ENCODE measurements at regions not wholly inside any gene's neighbourhood (a gene's known extent, or its start where the extent isn't known, plus 50 kb on each side); places are given as distances from the start of the nearest gene placed in this dataset.

DNA sequence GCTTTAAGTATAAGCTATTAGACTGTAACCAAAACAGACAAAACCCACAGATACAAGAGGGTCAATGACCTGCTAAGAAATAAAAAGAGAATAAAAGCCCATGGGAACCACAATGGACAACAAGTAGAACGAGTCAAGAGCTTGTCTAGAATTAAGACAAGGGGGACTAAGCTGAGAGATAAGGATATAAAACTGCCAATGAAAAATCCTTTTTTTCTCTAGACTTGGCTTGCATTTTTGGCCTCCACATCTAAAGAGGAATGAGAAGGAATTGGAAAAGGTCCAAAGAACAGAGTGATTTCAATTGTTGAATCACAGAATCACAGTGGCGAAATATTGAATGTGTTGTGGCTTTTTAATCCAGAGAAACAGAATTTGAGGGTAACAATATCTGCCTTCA is 135.7 kb downstream of the QDPR start:
- CTCF ChIA-PET: interaction anchor here (1.1 kb wide), 1 partner anchor 19 kb away, joined by 3 read pairs; no protein-coding TSS in a partner anchor
- H2AFZ ChIP-seq (ENCODE audit: low read depth, low read length): no peak overlapping the region
- no peaks in the 10 kb centered on the region for H3K9me1 ChIP-seq (replicated peaks; ENCODE audit: control insufficient read depth, extremely low read depth, insufficient read depth, low read length)
- no peaks in the 10 kb centered on the region for H3K9me3 ChIP-seq (replicated peaks; ENCODE audit: control insufficient read depth, insufficient read depth, low read length)
- intact Hi-C loops (cut with micrococcal nuclease): no loop called here
- dilution Hi-C loops (cut with MboI; ENCODE audit: extremely low pct_ligation_motif_present, low sequenced_read_pairs): no loop called here
- FAIRE-seq: no peak
- no peaks in the 10 kb centered on the region for H3K4me1 ChIP-seq (ENCODE audit: control insufficient read depth, extremely low read depth, insufficient read depth, low read length)
- H3K9ac ChIP-seq (replicated peaks; ENCODE audit: extremely low read depth, insufficient read depth, low read length): no peak overlapping the region
- no peaks in the 10 kb centered on the region for H4K20me1 ChIP-seq (replicated peaks; ENCODE audit: control insufficient read depth, extremely low read depth, insufficient read depth, low read length)
- no peak overlapping the region for H3K27ac ChIP-seq (ENCODE audit: insufficient read depth, low read depth, low read length)
- BruUV-seq (replicated peaks): no TSS peak
- POLR2A ChIA-PET: no interaction called here
- TF ChIP-seq EZH2 (IDR thresholded peaks at IDR 0.05; ENCODE audit: borderline replicate concordance, low read depth, low read length, severe bottlenecking) (no peak), POLR2AphosphoS5 (IDR thresholded peaks at IDR 0.05; ENCODE audit: insufficient read depth, low read depth, low read length) (no peak), MYC (IDR thresholded peaks at IDR 0.05; ENCODE audit: low read depth, low read length) (no peak), POLR2A (IDR thresholded peaks at IDR 0.05; ENCODE audit: low read depth, low read length) (no peak)
- TF ChIP-seq, protein P1, sequence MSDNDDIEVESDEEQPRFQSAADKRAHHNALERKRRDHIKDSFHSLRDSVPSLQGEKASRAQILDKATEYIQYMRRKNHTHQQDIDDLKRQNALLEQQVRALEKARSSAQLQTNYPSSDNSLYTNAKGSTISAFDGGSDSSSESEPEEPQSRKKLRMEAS (IDR thresholded peaks at IDR 0.05; ENCODE audit: insufficient read depth, insufficient read length): no peak
- no peaks in the 10 kb centered on the region for H3K79me2 ChIP-seq (ENCODE audit: control insufficient read depth, insufficient read depth, low read length)
- peaks cover 0 to 5% of the 10 kb centered on the region in 2 experiments for H3K27me3 ChIP-seq (ENCODE audit: control insufficient read depth in 2 of 2, insufficient read depth in 2 of 2, low read length in 2 of 2)
- no peak overlapping the region for H3K4me2 ChIP-seq (ENCODE audit: insufficient read depth, low read length)
- no peak for DNase-seq (ENCODE audit: low read depth, low spot score)
- H3K4me3 ChIP-seq (replicated peaks in 1 of 3; ENCODE audit: insufficient read depth in 1 of 3, low read depth in 1 of 3, low read length in 3 of 3): no peak overlapping the region
- H3K36me3 ChIP-seq (ENCODE audit: control insufficient read depth in 2 of 2, extremely low read depth in 1 of 2, insufficient read depth in 2 of 2, low read length in 2 of 2): no peaks in the 10 kb centered on the region

DNA sequence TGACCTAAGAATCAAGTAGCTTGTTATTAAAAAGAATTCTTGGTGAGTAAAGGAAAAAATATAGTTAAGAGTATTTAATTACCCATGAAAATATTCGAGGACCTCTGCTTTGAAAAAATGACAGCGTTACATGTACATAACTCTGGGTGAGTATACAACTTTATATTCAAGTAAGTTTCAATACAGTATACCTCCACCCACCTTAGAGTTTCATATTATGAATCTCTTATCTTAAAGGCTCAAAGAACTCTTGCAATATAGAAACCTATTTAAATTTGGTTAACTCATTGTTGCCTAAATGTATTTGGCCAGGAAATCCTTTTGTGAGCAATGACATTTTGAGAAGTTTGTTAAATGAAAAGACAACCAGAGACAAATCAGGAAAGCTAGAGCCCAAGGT is 138.2 kb downstream of the QDPR start:
- ChIA-PET POLR2A (no interaction called here), CTCF (no interaction called here)
- no peak overlapping the region for H3K27ac ChIP-seq (ENCODE audit: insufficient read depth, low read depth, low read length)
- H2AFZ ChIP-seq (ENCODE audit: low read depth, low read length): no peak overlapping the region
- H3K9ac ChIP-seq (replicated peaks; ENCODE audit: extremely low read depth, insufficient read depth, low read length): no peak overlapping the region
- TF ChIP-seq JUN (IDR thresholded peaks at IDR 0.05; ENCODE audit: borderline replicate concordance, insufficient read depth, insufficient read length, low read depth) (no peak), MYC (IDR thresholded peaks at IDR 0.05; ENCODE audit: low read depth, low read length) (no peak), POLR2AphosphoS5 (IDR thresholded peaks at IDR 0.05; ENCODE audit: insufficient read depth, low read depth, low read length) (no peak), POLR2A (IDR thresholded peaks at IDR 0.05; ENCODE audit: low read depth, low read length) (no peak), EZH2 (IDR thresholded peaks at IDR 0.05; ENCODE audit: borderline replicate concordance, low read depth, low read length, severe bottlenecking) (no peak), GATA2 (IDR thresholded peaks at IDR 0.05; ENCODE audit: insufficient read depth, insufficient read length, low read depth, low read length) (no peak), FOS (IDR thresholded peaks at IDR 0.05; ENCODE audit: borderline replicate concordance, insufficient read depth, low read length) (no peak)
- TF ChIP-seq, protein P1 (IDR thresholded peaks at IDR 0.05; ENCODE audit: insufficient read depth, insufficient read length): no peak
- TF ChIP-seq, protein P2, sequence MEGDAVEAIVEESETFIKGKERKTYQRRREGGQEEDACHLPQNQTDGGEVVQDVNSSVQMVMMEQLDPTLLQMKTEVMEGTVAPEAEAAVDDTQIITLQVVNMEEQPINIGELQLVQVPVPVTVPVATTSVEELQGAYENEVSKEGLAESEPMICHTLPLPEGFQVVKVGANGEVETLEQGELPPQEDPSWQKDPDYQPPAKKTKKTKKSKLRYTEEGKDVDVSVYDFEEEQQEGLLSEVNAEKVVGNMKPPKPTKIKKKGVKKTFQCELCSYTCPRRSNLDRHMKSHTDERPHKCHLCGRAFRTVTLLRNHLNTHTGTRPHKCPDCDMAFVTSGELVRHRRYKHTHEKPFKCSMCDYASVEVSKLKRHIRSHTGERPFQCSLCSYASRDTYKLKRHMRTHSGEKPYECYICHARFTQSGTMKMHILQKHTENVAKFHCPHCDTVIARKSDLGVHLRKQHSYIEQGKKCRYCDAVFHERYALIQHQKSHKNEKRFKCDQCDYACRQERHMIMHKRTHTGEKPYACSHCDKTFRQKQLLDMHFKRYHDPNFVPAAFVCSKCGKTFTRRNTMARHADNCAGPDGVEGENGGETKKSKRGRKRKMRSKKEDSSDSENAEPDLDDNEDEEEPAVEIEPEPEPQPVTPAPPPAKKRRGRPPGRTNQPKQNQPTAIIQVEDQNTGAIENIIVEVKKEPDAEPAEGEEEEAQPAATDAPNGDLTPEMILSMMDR (IDR thresholded peaks at IDR 0.05; ENCODE audit: extremely low read depth in 1 of 2, insufficient read depth in 1 of 2, low read depth in 1 of 2, low read length in 2 of 2): no peak
- dilution Hi-C loops (cut with MboI; ENCODE audit: extremely low pct_ligation_motif_present, low sequenced_read_pairs) (no loop called here), intact Hi-C loops (cut with micrococcal nuclease) (no loop called here)
- no peaks in the 10 kb centered on the region for H3K36me3 ChIP-seq (ENCODE audit: control insufficient read depth in 2 of 2, extremely low read depth in 1 of 2, insufficient read depth in 2 of 2, low read length in 2 of 2)
- peaks cover 0 to 5% of the 10 kb centered on the region in 2 experiments for H3K27me3 ChIP-seq (ENCODE audit: control insufficient read depth in 2 of 2, insufficient read depth in 2 of 2, low read length in 2 of 2)
- H3K9me3 ChIP-seq (replicated peaks; ENCODE audit: control insufficient read depth, insufficient read depth, low read length): no peaks in the 10 kb centered on the region
- no peak overlapping the region for H3K4me2 ChIP-seq (ENCODE audit: insufficient read depth, low read length)
- no peak for FAIRE-seq
- BruUV-seq (replicated peaks): no TSS peak
- H3K4me3 ChIP-seq (replicated peaks in 1 of 3; ENCODE audit: insufficient read depth in 1 of 3, low read depth in 1 of 3, low read length in 3 of 3): no peak overlapping the region
- no peaks in the 10 kb centered on the region for H3K9me1 ChIP-seq (replicated peaks; ENCODE audit: control insufficient read depth, extremely low read depth, insufficient read depth, low read length)
- H3K4me1 ChIP-seq (ENCODE audit: control insufficient read depth, extremely low read depth, insufficient read depth, low read length): no peaks in the 10 kb centered on the region
- no peaks in the 10 kb centered on the region for H3K79me2 ChIP-seq (ENCODE audit: control insufficient read depth, insufficient read depth, low read length)
- no peaks in the 10 kb centered on the region for H4K20me1 ChIP-seq (replicated peaks; ENCODE audit: control insufficient read depth, extremely low read depth, insufficient read depth, low read length)
- no peak for DNase-seq (ENCODE audit: low read depth, low spot score)
